Body of pancreas (tissue), 4 donors: ENCODE measurements at regions not wholly inside any gene's neighbourhood (a gene's known extent, or its start where the extent isn't known, plus 50 kb on each side); places are given as distances from the start of the nearest gene placed in this dataset.

Experiments used
- POLR2A ChIP-seq, 3 donors: fragments of 450-650 bp; IDR thresholded peaks; one replicate each; pipeline ENCODE4 v1.6.1; 2016; ENCODE audit warnings: antibody characterized with exemption in 3 of 3, mild to moderate bottlenecking in 2 of 3
- TF ChIP-seq, protein P1 (sequence below), 7 experiments: fragments of 450-650 bp in 4 of 7; fragments of 200-600 bp in 3 of 7; sonication (generic) in 3 of 7; IDR thresholded peaks; one replicate each; pipeline ENCODE4 v1.5.1; 2016 to 2019; ENCODE audit warnings: antibody characterized with exemption in 7 of 7

DNA sequence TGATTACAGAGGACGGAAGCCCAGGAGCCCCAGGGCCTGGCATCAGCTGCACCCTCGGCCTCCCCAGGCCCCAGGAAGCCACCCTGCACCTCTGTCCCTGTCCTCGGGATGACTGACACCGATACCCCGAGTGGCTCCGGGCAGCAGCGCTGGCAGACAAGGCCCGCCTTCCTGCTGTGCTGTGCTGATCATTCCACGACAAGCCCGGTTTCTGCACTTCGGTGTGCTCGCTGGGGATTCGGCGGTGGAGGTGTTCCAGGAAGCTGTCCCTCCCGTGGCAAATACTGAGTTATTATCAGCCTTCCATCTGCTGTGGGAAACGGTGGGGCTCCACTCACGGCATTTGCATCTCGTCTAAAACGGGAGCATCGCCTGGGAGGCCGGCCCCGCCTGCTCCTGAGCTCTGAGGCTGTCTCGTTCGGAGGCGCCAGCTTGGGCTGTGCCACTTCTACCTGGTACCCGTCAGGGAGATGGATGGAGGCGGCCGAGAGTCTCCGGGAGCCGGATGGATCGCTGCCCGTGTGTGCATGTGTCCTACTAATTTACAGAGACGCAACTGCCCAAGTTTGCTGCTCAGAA, 506.1 kb downstream of the BRD1 start:
- TF ChIP-seq, protein P1, sequence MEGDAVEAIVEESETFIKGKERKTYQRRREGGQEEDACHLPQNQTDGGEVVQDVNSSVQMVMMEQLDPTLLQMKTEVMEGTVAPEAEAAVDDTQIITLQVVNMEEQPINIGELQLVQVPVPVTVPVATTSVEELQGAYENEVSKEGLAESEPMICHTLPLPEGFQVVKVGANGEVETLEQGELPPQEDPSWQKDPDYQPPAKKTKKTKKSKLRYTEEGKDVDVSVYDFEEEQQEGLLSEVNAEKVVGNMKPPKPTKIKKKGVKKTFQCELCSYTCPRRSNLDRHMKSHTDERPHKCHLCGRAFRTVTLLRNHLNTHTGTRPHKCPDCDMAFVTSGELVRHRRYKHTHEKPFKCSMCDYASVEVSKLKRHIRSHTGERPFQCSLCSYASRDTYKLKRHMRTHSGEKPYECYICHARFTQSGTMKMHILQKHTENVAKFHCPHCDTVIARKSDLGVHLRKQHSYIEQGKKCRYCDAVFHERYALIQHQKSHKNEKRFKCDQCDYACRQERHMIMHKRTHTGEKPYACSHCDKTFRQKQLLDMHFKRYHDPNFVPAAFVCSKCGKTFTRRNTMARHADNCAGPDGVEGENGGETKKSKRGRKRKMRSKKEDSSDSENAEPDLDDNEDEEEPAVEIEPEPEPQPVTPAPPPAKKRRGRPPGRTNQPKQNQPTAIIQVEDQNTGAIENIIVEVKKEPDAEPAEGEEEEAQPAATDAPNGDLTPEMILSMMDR (IDR thresholded peaks at IDR 0.05): no peak
- no peak for TF ChIP-seq POLR2A (IDR thresholded peaks at IDR 0.05)
